GM19240 (cell line): ENCODE measurements at regions not wholly inside any gene's neighbourhood (a gene's known extent, or its start where the extent isn't known, plus 50 kb on each side); places are given as distances from the start of the nearest gene placed in this dataset.

Experiments
- DNase-seq: peaks from one replicate; pipeline ENCODE4 v3.0.0; 2011; ENCODE audit warnings: low spot score; ENCODE audit not compliant: insufficient read length

DNA sequence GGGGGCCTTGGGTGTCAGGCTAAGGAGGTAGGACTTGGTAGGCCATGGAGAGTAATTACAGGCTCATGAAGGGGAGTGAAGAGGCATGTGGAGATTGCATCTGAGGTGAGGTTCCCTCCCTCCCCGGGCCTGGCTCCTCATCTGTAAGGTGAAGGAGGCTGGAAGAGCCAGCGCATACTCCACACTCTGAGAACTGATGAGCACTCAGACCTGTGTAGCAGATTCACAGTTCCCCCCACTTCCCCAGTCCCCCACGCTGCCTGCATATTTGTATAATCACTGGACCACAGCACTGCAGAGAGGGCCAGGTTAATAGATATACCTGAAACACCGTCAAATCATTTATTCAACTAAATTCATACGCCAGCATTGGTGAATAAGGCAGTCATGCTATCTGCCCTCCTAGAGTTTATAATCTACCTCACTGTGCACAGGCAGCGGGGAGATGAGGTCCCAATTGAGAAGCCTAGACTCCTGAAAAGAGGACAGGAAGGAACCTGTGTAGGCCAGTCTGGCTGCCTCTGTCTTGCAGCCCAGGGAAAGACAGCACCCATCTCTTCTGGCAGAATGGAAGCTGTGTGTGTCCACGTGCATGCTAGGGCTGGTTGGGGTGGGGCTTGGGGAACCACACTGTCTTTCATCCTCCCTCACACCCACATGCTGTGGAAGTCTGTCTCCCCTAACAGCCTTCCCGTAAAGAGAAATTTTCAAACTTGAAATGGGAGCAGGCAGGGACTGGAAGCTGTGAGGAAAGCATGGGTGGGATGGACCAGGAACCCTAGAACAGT, 110.6 kb upstream of the ATP1A1 start:
- no peak for DNase-seq

DNA sequence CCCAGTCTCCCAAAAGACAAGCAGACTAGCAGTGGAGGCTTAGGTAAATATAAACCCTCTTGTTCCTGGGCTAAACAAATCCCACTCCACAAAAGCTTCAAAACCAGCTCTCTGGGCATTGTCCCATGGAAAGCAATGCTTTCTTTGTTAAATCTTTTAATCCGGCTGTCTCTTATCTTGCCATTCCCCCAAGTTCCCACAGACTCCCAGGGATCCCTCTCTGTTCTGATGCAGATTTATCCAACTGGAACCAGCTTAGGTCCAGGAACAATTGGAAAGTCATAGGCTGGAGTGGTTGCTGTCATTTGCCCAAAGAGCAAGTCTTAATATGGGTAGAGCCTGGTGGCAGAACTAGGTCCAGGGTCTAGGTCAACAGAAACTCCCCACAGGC, 110.1 kb upstream of the ATP1A1 start:
- no peak for DNase-seq

DNA sequence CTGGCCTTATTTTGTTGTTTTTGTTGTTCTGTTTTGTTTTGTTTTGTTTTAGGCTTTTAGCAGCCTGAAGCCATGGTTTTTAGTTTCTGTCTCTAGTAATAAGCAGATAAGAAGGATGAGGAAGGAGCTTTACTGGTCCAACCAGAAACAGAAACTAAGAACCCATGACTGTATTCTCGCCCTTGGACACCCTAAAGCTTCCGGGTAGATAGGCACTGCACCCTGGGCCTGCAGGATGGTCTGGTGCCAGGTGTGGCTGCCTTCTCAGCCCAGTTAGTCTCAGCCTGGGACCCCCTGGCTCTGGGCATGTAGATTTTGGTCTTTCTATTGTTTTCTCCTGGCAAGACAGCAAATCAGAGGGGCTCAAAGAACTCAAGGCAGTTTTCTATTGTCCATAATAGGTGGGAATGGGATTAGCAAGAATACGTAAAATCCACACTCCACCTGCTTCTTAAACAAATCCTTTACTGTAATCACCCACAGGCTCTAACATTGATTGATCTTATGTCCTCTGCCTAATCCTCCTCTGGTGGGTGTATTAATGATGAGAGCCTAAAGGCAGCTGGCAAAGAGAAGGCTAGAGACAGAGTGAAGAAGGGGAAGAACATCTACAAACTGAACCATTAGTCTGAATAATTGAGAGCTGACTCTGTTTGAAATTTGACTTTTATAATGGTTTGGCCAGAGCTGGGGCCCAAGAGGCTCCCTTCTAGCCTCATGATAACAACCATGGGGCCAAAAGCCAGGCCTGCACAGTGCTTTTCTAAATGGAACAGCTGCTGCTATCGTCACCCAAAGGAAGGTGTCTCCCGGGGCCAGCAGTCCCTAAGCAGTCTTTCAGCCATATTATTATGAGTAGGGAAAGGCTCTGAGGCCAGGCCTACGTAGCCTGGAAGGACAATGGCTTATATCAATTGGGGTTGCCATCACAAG, 106.8 kb upstream of the ATP1A1 start:
- no peak for DNase-seq

DNA sequence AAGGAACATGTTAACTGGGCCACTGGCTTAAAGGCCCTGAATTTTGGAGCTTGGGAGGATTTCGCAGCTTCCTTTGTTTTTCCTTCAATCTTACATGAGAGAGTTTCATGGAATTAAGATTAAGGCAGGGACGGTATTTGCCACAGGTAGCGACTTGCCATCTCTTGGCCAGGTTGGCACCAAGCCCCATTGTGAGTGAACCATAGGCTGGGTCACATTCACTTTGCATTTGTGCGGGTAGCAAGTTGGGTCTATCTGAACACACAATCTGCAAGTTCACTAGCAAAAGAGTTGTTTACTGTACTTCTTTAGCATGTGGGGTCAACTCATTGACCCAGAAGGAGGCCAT, 106.2 kb upstream of the ATP1A1 start:
- DNase-seq: no peak

DNA sequence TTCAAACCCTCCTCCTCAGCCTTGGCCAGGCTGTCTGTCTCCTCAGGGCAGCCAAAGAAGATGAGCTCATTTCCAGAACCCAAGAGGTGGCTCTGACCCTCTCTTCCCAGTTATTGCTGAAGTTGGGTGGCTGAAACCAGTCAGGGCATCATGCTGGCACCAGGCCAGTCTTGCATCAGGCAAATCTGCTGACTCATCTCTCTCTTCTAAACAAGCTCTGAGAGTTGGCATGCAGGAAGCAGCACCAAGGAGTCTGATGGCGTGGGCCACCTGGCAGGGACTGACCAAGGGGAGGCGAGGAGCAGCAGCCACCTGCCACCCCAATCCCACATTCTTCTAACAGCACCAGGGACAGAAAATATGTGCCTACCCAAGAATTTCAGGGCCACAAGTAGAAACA, 104.8 kb upstream of the ATP1A1 start:
- DNase-seq: no peak

DNA sequence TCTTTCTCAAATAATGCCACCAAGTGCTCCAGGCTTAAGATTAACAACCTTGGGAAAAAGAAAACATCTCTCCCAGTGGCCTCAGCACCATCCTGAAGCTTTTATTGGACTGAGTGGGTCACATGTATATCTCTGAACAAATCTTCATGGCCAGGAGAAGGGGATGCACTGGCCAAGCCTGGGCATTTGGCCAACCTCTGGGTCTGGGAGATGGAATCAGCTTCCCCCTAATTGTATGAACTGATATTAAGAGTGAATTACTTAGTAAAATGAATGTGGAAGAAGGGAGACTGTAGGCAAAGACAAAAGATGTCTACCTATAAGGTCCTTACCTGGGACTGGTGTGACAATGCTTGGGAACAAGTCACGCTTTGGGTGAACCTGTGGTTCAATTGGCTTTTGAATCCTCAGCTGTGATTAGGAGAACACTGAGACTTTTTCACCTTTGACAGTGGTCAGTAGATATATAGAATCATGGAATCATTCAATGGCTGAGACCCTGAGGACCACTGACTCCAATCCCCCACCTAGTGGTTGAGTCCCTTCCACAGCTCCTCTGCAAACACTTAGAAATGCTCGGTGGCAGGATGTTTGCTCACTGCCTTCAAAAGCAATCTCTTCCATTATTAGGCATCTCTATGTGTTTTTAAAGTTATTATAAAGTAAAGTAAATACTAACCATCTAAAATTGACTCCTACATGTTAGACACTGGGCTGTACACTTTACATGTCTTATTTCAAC, 102.6 kb upstream of the ATP1A1 start:
- no peak for DNase-seq

DNA sequence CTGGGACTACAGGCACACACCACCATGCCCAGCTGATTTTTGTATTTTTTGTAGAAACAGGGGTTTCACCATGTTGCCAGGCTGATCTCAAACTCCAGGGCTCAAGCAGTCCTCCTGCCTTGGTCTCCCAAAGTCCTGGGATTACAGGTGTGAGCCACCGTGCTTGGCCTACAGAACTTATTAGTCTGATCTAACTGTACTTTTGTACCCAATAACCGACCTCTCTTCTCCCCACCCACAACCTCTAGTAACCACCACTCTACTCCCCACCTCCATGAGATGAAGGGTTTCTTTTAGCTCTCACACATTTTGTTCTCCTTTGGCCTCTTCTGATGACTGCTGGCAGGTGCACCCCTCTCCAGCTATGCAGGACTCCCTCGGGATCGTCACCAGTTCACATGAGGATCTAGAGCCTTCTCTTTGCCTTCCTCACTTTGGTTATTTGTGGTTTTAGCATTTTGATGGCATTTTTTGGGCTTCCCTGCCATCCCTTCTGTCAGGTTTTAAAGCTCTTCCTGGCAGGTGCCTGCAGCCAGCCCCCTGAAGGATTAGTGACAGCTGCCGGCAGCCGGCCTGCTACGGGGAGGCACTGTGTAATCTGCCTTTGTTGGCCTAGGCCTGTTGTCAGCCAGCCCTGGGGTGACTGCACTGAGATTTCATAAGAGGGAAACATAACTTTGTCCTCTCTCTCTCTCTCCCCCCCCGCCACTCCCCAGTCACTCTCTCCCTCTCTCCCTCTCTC, 99.8 kb upstream of the ATP1A1 start:
- DNase-seq: no peak

DNA sequence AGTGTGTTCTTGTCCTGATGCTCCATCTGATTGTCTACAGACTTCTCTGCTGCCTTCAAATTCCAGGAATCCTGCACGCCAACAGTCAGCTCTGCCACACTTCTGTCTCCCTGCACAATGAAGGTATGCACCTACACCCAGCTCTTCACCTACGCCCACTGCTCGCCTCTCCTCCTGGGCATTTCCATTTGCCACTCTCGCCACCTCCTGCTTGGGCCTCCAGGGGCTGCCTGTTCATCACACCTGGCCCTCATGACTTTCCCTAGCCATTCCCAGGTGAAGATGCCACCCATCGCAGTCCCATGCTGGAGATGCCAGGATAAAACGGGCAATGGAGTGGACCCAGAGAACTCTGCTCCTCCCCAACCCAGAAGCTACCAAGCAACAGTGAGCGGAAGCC, 96.5 kb upstream of the ATP1A1 start:
- no peak for DNase-seq

DNA sequence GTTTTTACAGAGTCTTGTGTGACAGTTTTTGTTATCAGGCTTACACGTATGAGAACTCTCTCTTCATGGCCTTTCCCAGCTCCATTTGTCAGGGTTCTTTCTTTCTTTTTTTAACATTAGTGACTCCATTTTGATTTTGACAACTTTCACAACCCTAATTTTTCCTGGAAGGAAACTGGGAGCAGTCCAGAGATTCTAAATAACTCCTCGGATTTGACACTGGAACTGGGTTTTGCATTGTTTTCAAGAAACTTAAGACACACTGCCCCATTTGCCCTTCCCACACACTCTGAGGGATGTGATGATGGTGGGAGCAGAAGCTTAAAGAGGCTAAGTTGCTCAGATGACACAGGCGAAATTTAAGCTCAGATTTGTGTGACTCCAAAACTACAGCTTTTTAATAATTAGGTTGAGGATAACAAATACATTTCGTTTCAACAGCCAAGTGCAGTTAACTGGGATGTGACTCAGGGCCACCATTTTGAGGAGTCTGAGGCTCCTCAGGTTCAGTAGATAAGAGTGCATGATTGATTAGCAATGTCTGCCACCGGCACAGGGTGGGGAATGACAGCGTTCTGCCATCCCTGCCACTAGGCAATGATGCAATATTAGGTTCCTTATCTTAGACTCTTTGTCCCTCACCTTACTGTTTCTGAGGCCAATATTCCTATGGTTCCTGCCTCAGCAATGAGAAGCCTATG, 95.1 kb upstream of the ATP1A1 start:
- no peak for DNase-seq

DNA sequence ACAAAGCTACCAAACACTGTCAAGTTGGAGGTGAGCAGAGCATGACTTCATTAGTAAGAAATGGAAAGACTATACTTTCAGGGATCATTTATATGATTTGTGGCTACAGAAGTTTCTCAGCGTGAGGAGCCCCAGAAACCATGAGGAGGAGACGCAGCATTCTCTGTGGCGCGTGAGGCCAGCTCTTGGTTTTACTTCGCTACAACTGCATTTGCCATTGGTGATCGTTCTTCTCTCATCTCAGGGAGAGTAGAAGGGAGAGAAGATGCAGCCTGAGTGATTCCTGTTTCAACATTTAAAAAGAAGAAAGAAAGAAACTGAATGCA, 94.5 kb upstream of the ATP1A1 start:
- no peak for DNase-seq

DNA sequence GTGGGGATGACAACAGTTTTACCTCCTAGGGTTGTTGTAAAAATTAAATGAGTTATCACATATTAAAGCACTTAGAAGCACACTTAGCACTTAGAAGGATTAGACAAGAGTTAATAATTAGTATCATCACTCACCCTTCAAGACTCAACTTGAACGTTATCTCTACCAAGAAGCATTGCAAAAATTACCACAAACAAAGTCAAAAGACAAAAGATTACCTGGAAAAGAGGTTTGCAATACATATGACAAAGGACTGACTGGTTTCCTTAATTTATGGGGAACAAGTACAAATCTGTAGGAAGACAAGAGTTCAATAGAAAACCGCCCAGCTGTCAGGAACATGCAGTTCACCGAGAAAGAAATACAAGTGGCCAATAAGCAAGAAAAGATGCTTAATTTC, 93.3 kb upstream of the ATP1A1 start:
- DNase-seq: no peak

DNA sequence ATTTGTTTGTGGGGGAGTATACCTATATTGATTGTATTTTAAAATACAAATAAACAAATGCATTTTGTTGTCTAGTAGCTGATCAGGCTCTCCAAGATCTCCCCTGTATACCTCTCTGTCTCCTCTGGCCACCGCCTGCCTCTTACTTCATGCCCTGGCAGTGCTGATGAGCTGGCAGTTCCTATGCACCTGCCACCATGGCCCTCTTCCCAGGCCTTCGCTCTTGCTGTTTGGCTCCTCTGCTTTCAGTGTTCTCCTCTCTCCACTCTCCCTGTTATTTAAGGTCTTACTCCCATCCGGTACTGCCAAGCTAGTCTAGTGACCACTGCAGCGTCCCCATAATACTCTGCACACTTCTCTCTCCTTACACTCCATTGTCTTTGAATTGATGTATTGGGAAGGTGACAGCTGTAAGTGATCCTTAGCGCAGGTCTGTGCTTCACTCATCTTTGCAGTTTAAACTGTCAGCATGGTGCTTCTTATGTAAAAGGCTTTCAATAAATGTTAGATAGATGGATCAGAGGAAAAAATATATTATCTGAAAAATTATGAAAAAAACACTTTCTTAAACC, 88.1 kb upstream of the ATP1A1 start:
- no peak for DNase-seq

DNA sequence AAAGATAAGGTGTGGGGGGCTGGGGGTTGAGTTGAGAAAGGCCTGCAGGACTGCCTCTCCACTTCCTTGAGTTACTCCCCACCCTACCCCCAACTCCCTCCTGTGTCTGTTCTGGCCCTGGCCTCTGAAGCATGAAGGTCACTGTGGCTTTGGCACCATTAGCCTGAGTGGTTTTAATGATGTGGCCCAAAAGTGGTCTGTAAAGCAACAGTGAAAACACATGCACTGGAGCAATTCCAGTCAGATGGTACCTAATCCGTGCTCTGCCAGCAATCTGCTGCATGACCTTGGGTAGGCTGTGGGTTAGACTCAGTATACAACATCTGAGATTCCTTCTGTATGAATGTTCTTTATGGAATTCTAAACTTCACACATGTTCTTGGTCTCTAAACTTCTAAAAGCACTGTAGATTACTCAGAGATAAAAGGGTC, 86.5 kb upstream of the ATP1A1 start:
- DNase-seq: no peak

DNA sequence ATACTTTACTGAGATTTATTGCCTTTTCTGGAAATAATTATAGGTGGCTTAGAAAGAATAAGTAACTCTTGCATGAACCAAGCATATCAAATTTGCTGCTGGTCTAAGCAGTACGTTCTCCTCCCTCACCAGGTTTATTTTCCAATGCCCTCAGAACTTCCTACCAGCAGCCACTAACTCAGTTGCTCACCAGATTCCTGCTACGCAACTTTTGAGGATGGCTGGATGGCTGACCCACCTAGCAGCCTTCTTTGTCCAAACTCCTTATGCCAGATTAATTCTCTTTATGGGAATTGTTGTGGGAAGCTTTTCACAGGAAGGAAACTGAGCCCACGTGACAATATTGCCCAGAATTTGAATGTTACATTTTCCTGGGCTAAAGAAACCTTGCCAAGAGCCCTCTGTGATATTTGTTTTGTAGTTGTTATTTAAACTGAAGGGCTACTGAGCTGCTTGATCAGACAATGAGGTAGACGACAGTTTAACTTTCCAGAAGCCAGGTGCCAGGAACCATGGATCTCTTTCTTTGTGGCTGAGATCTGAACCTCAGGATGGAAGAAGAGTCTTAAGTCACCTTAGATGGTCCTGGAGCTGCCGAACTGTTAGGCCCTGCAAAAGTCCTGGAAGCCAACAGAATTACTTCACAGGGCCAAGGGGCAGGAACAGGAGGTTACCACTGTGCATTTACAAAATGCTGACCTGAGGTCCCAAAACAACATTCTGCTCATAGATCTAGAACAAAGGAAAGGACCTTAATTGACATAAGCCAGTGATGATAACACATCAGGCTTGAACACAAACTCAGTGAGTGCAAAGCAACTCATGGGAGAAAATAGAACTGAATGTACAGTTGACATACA, 85.5 kb upstream of the ATP1A1 start:
- DNase-seq: no peak

DNA sequence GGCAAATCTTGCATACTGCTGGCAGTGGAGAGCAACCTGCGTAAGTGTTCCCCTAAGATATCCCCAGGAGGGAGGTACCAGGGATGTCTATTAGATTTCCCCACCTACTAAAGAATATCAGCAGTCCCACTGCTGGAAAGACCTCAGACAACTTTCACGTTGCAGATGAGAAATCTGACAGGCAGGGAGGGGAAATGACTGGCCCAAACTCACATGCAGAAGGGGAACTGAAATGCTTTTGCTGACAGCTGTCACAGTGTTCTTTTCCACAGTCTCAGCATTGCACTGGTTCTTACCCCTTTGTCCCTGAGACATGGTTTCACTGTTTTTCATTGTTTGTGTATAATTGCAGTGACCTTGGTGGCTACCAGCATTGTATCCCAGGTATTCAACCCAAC, 84.8 kb upstream of the ATP1A1 start:
- DNase-seq: peak; percentile 19

DNA sequence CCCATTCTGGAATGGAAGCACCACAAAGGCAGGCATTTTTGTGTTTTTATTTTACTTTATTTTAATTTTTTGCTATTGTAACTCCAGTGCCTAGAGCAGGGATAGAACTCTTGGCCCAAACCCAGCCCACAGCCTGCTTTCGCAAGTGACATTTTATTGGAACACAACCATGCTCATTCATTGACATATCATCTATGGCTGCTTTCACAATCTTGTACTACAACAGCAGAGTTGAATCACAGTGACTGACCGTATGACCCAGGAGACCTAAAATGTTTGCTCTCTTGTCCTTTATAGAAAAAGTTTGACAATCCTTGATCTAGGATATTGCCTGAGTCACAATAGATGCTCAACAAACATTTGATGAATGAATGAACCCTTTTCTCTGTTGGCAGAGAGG, 83.9 kb upstream of the ATP1A1 start:
- DNase-seq: no peak

DNA sequence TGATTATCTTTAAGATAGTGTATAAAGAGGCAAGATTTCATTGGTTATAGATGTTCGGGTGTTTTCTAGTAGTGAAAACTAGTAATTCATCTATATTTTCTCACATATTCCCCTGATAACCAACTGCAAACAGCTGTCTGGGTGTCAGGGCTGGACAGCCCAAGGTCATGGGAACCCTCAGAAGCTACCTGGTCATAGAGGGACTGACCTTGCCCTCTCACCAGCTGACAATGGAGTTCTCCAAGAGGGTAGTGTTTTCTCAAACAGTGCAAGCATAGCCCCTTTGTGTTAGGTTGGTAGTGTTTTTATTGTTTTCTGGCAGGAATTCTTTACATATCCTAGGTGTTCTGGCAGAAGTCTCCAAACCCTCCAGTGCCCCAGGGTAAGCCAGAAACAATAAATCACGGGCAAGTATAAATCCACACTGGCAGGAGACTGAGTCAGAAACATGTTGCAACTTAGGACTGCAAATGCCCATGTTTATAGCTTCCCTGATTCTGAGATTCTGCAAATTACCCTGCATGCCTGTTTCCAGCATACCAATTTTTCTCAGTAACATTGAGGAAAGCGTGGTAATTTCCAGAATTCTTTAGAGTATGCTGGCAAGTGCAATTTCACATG, 82.8 kb upstream of the ATP1A1 start:
- no peak for DNase-seq

DNA sequence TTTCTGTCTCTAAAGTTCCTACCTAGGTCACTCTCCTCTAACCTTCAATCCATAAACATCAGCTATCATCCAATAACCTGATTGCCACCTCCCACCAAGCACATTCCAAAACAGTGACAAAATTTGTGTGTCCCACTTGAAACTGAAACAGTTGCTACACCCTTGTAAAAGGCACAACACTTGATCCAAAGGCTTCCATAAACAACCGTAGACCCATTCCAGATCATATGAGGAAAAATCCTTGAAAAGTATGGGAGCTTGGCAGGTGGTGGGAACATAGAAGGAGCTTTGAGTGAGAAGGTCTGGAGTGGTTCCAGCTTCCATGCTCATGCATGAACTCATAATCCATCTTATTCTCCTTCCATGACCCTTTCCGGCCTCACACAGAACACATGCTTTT, 82.0 kb upstream of the ATP1A1 start:
- no peak for DNase-seq
